GM20000 (cell line): ENCODE measurements at regions not wholly inside any gene's neighbourhood (a gene's known extent, or its start where the extent isn't known, plus 50 kb on each side); places are given as distances from the start of the nearest gene placed in this dataset.
"Not testable (repeated sequence)": the region's sequence is repeated elsewhere in the genome, so short reads cannot be mapped to it uniquely, and the experiment has no call there.

Experiments
- DNase-seq: peaks from one replicate; pipeline ENCODE4 v3.0.0; 2012; ENCODE audit warnings: low spot score
- TF ChIP-seq, protein P1 (sequence below): IDR thresholded peaks from 2 replicates; pipeline ENCODE4 v1.5.1; 2012; ENCODE audit warnings: mild to moderate bottlenecking, control low read depth; ENCODE audit errors: extremely low read depth, missing control alignments

DNA sequence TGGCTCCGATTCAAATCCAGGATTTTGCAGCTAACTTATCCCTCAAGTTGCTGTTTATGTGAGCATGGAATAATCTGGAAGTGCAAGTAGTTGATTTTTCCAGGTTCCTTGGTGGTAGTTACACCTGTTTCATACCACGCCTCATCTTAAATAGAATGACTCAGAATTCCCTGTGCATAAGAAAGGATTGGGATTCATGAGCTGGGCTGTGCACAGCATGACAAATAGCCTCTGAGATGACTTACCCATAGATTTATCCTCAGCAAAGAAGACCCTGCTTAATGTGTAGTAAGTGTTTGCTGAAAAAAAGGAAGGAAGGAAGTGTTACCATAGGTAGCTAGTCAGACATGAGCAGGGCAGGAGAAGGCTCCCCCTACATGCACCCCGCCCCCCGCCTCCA is 777.7 kb upstream of the ADGRL3 start:
- TF ChIP-seq, protein P1, sequence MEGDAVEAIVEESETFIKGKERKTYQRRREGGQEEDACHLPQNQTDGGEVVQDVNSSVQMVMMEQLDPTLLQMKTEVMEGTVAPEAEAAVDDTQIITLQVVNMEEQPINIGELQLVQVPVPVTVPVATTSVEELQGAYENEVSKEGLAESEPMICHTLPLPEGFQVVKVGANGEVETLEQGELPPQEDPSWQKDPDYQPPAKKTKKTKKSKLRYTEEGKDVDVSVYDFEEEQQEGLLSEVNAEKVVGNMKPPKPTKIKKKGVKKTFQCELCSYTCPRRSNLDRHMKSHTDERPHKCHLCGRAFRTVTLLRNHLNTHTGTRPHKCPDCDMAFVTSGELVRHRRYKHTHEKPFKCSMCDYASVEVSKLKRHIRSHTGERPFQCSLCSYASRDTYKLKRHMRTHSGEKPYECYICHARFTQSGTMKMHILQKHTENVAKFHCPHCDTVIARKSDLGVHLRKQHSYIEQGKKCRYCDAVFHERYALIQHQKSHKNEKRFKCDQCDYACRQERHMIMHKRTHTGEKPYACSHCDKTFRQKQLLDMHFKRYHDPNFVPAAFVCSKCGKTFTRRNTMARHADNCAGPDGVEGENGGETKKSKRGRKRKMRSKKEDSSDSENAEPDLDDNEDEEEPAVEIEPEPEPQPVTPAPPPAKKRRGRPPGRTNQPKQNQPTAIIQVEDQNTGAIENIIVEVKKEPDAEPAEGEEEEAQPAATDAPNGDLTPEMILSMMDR = no peak

DNA sequence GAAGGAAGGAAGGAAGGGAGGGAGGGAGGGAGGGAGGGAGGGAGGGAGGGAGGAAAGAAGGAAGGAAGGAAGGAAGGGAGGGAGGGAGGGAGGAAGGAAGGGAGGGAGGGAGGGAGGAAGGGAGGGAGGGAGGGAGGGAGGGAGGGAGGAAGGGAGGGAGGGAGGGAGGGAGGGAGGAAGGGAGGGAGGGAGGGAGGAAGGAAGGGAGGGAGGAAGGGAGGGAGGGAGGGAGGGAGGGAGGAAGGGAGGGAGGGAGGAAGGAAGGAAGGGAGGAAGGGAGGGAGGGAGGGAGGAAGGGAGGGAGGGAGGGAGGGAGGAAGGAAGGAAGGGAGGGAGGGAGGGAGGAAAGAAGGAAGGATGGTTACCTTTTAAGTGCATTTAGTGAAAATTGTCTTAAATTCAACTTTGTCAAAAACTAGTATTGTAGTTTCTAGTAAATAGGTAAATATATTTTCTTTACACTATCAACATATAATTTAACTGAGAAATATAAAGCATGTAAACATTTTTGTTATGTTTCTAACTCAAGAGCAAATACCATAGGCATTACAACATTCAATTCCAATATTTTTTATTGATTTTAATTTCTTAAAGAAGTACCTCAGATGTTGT is 776.4 kb upstream of the ADGRL3 start:
- not testable (repeated sequence) for DNase-seq

More for the DNA sequence above, 777.7 kb upstream of the ADGRL3 start:
- DNase-seq = no peak

DNA sequence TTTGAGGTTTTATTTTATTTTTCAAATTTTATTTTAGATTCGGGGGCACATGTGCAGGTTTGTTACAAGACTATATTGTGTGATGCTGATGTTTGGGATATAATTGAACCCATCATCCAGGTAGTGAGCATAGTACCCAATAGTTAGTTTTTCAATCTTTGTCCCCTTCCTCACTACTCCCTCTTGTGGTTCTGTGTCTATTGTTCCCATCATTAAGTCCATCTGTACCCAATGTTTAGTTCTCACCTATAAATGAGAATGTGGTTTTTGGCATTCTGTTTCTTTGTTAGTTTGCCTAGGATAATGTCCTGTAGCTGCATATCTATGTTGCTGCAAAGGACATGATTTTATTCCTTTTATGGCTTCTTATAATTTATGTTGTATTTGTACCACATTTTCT is 767.2 kb upstream of the ADGRL3 start:
- TF ChIP-seq, protein P1 = no peak

DNA sequence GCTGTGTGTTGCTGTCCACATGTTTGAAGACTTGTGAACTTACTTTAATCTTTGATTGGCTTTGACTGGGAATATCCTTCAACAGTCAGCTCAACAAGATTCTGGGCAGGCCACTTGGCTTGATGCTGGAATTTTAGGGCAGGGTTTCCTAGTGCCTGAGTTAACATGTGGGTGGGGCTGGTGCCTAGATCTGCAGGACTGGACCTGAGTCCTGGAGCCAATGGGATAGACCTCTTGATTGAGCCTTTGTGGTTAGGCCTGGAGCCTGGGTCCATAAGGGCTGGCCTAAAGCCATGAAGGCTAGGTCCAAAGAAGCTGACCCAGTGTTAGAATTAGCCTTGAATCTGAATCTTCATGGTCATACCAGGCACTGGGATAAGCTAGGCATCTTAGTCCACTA is 757.1 kb upstream of the ADGRL3 start:
- TF ChIP-seq, protein P1 = no peak
- DNase-seq = no peak

More for the DNA sequence above, 767.2 kb upstream of the ADGRL3 start:
- DNase-seq = no peak

DNA sequence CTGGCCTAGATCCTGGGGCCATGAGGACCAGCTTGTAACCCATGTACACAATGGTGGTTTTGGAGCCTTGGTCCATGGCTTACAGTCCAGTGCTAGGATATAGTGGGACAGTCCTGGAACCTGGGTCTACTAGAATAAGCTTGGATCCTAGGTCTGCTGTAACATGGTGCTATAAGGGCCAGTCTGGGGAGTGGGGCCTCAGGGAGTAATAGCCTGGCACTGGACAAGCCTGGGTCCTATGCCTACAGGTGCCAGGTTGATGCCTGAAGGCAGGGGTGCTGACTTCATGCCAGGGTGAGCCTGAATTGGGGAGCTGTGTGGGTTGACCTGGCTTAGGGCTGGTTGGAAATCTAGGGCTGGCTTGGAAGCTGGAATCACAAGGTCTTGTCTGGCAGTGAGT is 756.3 kb upstream of the ADGRL3 start:
- DNase-seq = no peak
- TF ChIP-seq, protein P1 = no peak

DNA sequence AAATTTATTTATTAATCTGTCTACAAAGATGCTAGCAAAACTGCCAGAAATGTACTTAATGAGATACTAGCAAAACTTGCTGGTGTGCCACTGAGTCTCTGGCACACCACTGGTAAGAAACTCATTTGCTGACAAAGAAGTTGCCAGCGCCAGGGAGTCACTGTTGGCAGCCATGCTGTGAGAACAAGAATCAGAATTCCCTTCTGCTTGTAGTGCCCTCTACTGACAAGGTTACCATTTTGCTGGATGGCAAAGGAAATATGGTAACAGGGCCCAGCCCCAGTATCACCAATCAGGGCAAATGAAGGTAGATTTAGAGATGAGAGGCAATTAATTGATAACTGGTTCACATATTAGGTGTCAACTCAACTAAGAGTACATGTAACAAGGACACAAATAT is 750.1 kb upstream of the ADGRL3 start:
- DNase-seq = no peak
- TF ChIP-seq, protein P1 = no peak

DNA sequence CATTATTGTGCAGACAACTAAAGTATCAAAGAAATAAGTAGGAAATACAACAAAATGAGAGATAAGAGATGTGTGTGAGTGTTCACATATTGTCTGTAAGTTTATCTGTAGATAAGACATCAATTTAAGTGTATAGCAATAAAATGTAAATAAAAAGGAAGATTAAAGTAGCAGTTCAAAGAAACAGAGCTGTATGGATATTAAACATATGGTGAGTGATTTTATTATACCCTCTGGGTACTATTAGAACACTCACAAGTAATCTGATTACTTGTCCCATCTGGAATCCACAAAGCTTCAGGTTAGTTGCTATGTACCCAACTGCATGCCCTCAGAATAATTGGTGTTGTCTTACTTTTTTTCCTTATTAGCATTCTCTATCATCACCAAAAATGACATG is 747.9 kb upstream of the ADGRL3 start:
- no peak for DNase-seq
- TF ChIP-seq, protein P1 = no peak

DNA sequence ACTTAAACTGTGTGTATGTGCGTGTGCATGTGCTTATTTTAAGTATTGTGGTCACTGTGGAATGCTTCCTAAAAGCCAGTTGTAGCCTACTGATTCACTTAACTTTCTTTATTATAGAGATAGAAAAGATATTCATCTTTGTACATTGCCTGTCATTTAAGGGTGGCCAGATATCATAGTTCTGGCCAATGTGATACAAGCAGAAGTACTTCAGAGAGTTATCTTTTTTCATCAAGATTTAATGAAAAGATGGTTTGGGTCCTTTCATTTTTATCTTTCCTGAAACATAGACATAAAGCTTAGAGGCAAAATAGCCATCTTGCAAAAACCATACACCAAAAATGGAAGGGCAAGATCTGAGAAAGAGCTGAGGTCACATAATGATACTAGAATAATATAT is 744.7 kb upstream of the ADGRL3 start:
- TF ChIP-seq, protein P1 = no peak
- no peak for DNase-seq
